Left cardiac atrium (tissue), 4 donors: ENCODE measurements at regions not wholly inside any gene's neighbourhood (a gene's known extent, or its start where the extent isn't known, plus 50 kb on each side); places are given as distances from the start of the nearest gene placed in this dataset.

ENCODE experiments used
- ATAC-seq, 2 donors: fragments of 200-7000 bp; cut with Tn5 transposase; one replicate each; pipeline ENCODE4 v1.9.1; 2020; ENCODE audit warnings: mild to moderate bottlenecking in 2 of 2, moderate library complexity in 2 of 2
- DNase-seq: peaks from one replicate; pipeline ENCODE4 v3.0.0-alpha.2; 2020
- intact Hi-C, 2 donors: fragments of 100-400 bp; cut with DNase I; formaldehyde crosslinking; loops; one replicate each; pipeline versions ENCODE4 v1.14.1 to v1.15.1; 2022 to 2023
- donor health status: DM: no; HTN: yes; CAD: no.
- donor health status: DM: no; HTN: yes; CAD: no; lungs with severe emphysema.
- donor health status: DM: yes; HTN: yes; CAD: no.
- donor health status: Dilated cardiomyopathy.

GRCh38 chr15:53404930-53405493 is 354.5 kb downstream of the WDR72 start:
- intact Hi-C loops, result no loop called here
- DNase-seq (no peak), ATAC-seq (no peak)

- intact Hi-C loops, result no loop called here
- no peak for ATAC-seq
These were observed 358.0 kb downstream of the WDR72 start for GRCh38 chr15:53401503-53401902.

GRCh38 chr15:53400986-53401385 is 358.5 kb downstream of the WDR72 start:
- no peak for ATAC-seq
- intact Hi-C loops, result no loop called here
- DNase-seq, result no peak

More at GRCh38 chr15:53401503-53401902, 358.0 kb downstream of the WDR72 start:
- DNase-seq, result no peak

- ATAC-seq, result no peak
- intact Hi-C loops, result no loop called here
These were observed 362.3 kb downstream of the WDR72 start for GRCh38 chr15:53397041-53397616.

GRCh38 chr15:53395871-53396270 is 363.6 kb downstream of the WDR72 start:
- DNase-seq, result no peak
- ATAC-seq, result no peak
- intact Hi-C loops, result no loop called here

More at GRCh38 chr15:53397041-53397616, 362.3 kb downstream of the WDR72 start:
- DNase-seq, result no peak

- no peak for ATAC-seq
- no peak for DNase-seq
- intact Hi-C loops, result no loop called here
These were observed 368.9 kb downstream of the WDR72 start for GRCh38 chr15:53390549-53390948.

- DNase-seq (no peak), ATAC-seq (no peak)
- intact Hi-C loops, result no loop called here
These were observed 370.0 kb downstream of the WDR72 start for GRCh38 chr15:53389271-53390037.

- no peak for DNase-seq
- intact Hi-C loops, result no loop called here
These were observed 375.0 kb downstream of the WDR72 start for GRCh38 chr15:53384417-53384816.

GRCh38 chr15:53378096-53378800 is 381.2 kb downstream of the WDR72 start:
- intact Hi-C loops, result no loop called here
- ATAC-seq (no peak), DNase-seq (no peak)

More at GRCh38 chr15:53384417-53384816, 375.0 kb downstream of the WDR72 start:
- no peak for ATAC-seq

- no peak for ATAC-seq
- no peak for DNase-seq
- intact Hi-C loops, result no loop called here
These were observed 391.7 kb downstream of the WDR72 start for GRCh38 chr15:53367740-53368139.

GRCh38 chr15:53360881-53361280 is 398.6 kb downstream of the WDR72 start:
- DNase-seq, result no peak
- intact Hi-C loops, result no loop called here
- ATAC-seq, result no peak

- ATAC-seq (no peak), DNase-seq (no peak)
- intact Hi-C loops, result no loop called here
These were observed 400.4 kb downstream of the WDR72 start for GRCh38 chr15:53359038-53359437.

- intact Hi-C loops, result no loop called here
- no peak for DNase-seq
- ATAC-seq, result no peak
These were observed 404.6 kb downstream of the WDR72 start for GRCh38 chr15:53354874-53355273.

GRCh38 chr15:53351373-53351772 is 408.1 kb downstream of the WDR72 start:
- ATAC-seq (no peak), DNase-seq (no peak)
- intact Hi-C loops, result no loop called here

- intact Hi-C loops, result no loop called here
- ATAC-seq, result no peak
- no peak for DNase-seq
These were observed 412.9 kb downstream of the WDR72 start for GRCh38 chr15:53346583-53346982.

- intact Hi-C loops, result no loop called here
- no peak for DNase-seq
- no peak for ATAC-seq
These were observed 427.9 kb downstream of the WDR72 start for GRCh38 chr15:53331328-53332190.

- DNase-seq (no peak), ATAC-seq (no peak)
- intact Hi-C loops, result no loop called here
These were observed 431.1 kb downstream of the WDR72 start for GRCh38 chr15:53328341-53328740.

- intact Hi-C loops, result no loop called here
- DNase-seq (no peak), ATAC-seq (no peak)
These were observed 435.4 kb downstream of the WDR72 start for GRCh38 chr15:53324061-53324460.

- intact Hi-C loops, result no loop called here
- ATAC-seq (no peak), DNase-seq (no peak)
These were observed 436.3 kb downstream of the WDR72 start for GRCh38 chr15:53323191-53323590.
